ENCODE measurements at regions not wholly inside any gene's neighbourhood (a gene's known extent, or its start where the extent isn't known, plus 50 kb on each side); places are given as distances from the start of the nearest gene placed in this dataset.

GRCh38 chr3:107106316-107106715 lies 270.9 kb upstream of the CCDC54 start:
- no peak for TF ChIP-seq CTCF (IDR thresholded peaks at IDR 0.05; ENCODE audit: borderline replicate concordance, extremely low read depth, low read length, poor library complexity, severe bottlenecking)
- TF ChIP-seq EZH2 (IDR thresholded peaks at IDR 0.05; ENCODE audit: borderline replicate concordance, low read depth, low read length, severe bottlenecking), result no peak
